Fibroblast of lung (primary cell): ENCODE measurements at regions not wholly inside any gene's neighbourhood (a gene's known extent, or its start where the extent isn't known, plus 50 kb on each side); places are given as distances from the start of the nearest gene placed in this dataset.

ENCODE experiments used
- CTCF ChIP-seq, 2 donors: IDR thresholded peaks in 1 of 2; conservative IDR thresholded peaks in 1 of 2; 1 replicate in 1 of 2; 2 replicates in 1 of 2; pipeline ENCODE4 v1.5.1; 2011 to 2012; ENCODE audit warnings: low read length in 2 of 2, control low read depth in 1 of 2, inconsistent platforms in 1 of 2, low read depth in 1 of 2, mild to moderate bottlenecking in 1 of 2
- EZH2 ChIP-seq: IDR thresholded peaks from 2 replicates; pipeline ENCODE4 v1.5.1; 2012; ENCODE audit warnings: low read length, control low read depth, mild to moderate bottlenecking; ENCODE audit errors: missing control alignments

- TF ChIP-seq CTCF (conservative IDR thresholded peaks at IDR 0.05 in 1 of 2, IDR thresholded peaks at IDR 0.05 in 1 of 2; ENCODE audit: low read depth in 1 of 2, low read length in 2 of 2) (no peak), EZH2 (no peak)
These were observed 138.4 kb upstream of the HCCS start for GRCh38 chrX:10972706-10973105.
